GM23248 (cell line): ENCODE measurements at regions not wholly inside any gene's neighbourhood (a gene's known extent, or its start where the extent isn't known, plus 50 kb on each side); places are given as distances from the start of the nearest gene placed in this dataset.
A peak's percentile ranks its signal among the peaks of the same experiment; 100 is the strongest.
"Not testable (repeated sequence)": the region's sequence is repeated elsewhere in the genome, so short reads cannot be mapped to it uniquely, and the experiment has no call there.

Source experiments
- DNase-seq: peaks from one replicate; pipeline ENCODE4 v3.0.0-alpha.2; 2015
- H2AFZ ChIP-seq: fragments of 200-600 bp; sonication (generic); 2 replicates; pipeline ENCODE4 v1.6.1; 2016; ENCODE audit warnings: antibody characterized with exemption
- H3F3A ChIP-seq: fragments of 200-600 bp; sonication (generic); 2 replicates; pipeline ENCODE4 v1.6.1; 2016; ENCODE audit warnings: mild to moderate bottlenecking, antibody characterized with exemption, mixed run types; ENCODE audit not compliant: insufficient read depth
- H3K27ac ChIP-seq: fragments of 200-600 bp; sonication (generic); 2 replicates; pipeline ENCODE4 v1.5.1; 2016; ENCODE audit warnings: mild to moderate bottlenecking
- H3K27me3 ChIP-seq: fragments of 200-600 bp; sonication (generic); replicated peaks from 2 replicates; pipeline ENCODE4 v1.6.1; 2016; ENCODE audit warnings: mild to moderate bottlenecking; ENCODE audit not compliant: insufficient read depth
- H3K36me3 ChIP-seq: fragments of 200-600 bp; sonication (generic); 2 replicates; pipeline ENCODE4 v1.6.1; 2016; ENCODE audit warnings: low read depth, mild to moderate bottlenecking
- H3K4me1 ChIP-seq: fragments of 200-600 bp; sonication (generic); 2 replicates; pipeline ENCODE4 v1.6.1; 2016; ENCODE audit warnings: mild to moderate bottlenecking; ENCODE audit not compliant: insufficient read depth
- H3K4me2 ChIP-seq: fragments of 200-600 bp; sonication (generic); one replicate; pipeline ENCODE4 v1.6.1; 2016; ENCODE audit warnings: mild to moderate bottlenecking; ENCODE audit not compliant: unreplicated experiment
- H3K4me3 ChIP-seq: fragments of 200-600 bp; sonication (generic); 2 replicates; pipeline ENCODE4 v1.5.1; 2016; ENCODE audit warnings: mild to moderate bottlenecking
- H3K79me2 ChIP-seq: fragments of 200-600 bp; sonication (generic); 2 replicates; pipeline ENCODE4 v1.6.1; 2016; ENCODE audit warnings: mild to moderate bottlenecking; ENCODE audit not compliant: insufficient read depth
- H3K9ac ChIP-seq: fragments of 200-600 bp; sonication (generic); 2 replicates; pipeline ENCODE4 v1.6.1; 2016; ENCODE audit warnings: mild to moderate bottlenecking
- H3K9me2 ChIP-seq: fragments of 200-600 bp; sonication (generic); 2 replicates; pipeline ENCODE4 v1.6.1; 2016; ENCODE audit warnings: mixed run types, mild to moderate bottlenecking, moderate library complexity; ENCODE audit not compliant: insufficient read depth
- H3K9me3 ChIP-seq: fragments of 200-600 bp; sonication (generic); one replicate; pipeline ENCODE4 v1.6.1; 2017; ENCODE audit warnings: low read depth
- H4K20me1 ChIP-seq: fragments of 200-600 bp; sonication (generic); 2 replicates; pipeline ENCODE4 v1.6.0; 2016; ENCODE audit not compliant: insufficient read depth
- EZH2 ChIP-seq: fragments of 200-600 bp; sonication (generic); IDR thresholded peaks from 2 replicates; pipeline ENCODE4 v1.6.1; 2018; ENCODE audit warnings: antibody characterized with exemption, mild to moderate bottlenecking; ENCODE audit not compliant: insufficient read depth, poor library complexity, severe bottlenecking
- EZH2phosphoT487 ChIP-seq: fragments of 200-600 bp; sonication (generic); IDR thresholded peaks from 2 replicates; pipeline ENCODE4 v1.6.1; 2018; ENCODE audit warnings: antibody characterized with exemption, moderate library complexity, mild to moderate bottlenecking, low read depth; ENCODE audit not compliant: insufficient read depth
- WGBS, 2 experiments: methylation state at CpG; one replicate each; pipeline ENCODE4 v1.1.6; 2015 to 2017; ENCODE audit warnings: low lambda C conversion rate in 2 of 2, low coverage in 1 of 2; ENCODE audit errors: missing lambda C conversion rate in 2 of 2; 5-methylcytosine and 5-hydroxymethylcytosine counted together
- in situ Hi-C: fragments of 300-500 bp; cut with MboI; formaldehyde crosslinking; loops from 2 replicates; pipeline ENCODE4 v1.15.0; 2020

DNA sequence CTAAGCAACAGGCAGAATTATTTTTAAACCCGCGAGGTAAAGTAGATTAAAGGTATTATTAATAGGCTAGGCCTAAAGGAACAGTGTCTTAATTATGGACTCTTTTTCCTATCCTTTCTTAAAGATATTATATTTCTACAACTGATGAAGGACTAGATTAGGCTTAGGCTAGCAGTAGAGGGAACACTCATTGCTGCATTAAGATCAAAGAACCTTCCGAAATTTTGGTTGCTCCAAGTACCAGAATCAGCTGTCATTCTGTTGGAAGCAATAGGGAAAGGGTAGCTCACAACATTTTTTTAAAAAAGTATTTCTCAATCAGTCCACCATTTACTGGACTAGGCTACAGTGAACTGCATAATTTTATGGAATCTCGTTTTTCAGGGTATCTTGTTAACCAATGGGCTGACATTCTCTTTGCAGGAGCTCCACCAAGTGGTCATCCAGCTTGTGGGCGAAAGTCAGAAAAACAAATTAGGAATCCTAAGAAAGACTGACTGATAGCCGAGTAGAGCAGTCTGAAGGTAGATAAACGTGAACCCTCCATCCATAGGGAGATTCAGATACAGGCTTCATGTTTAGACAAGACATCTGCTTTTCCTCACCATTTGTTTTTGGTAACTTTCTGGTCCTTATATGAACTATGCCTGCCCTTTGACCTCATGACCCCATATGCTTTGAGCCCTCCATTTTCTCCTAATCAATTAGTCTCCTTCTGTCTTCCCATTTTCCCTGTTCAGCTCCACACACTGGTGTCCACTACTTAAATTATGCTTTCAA lies 103.6 kb upstream of the CHD1 start:
- Histone ChIP-seq H3K27ac (no peak overlapping the region), H3K36me3 (no peaks in the 10 kb centered on the region), H2AFZ (peak overlapping the region; percentile 79), H3K9me2 (no peaks in the 10 kb centered on the region), H3K9ac (peak overlapping the region; percentile 23), H3F3A (peaks cover 6% of the 10 kb centered on the region; the same call in 1 of the 2 replicates), H3K4me2 (peak overlapping the region; percentile 62), H3K4me3 (peak overlapping the region; percentile 46), H3K27me3 (no peaks in the 10 kb centered on the region), H3K9me3 (no peaks in the 10 kb centered on the region), H4K20me1 (no peaks in the 10 kb centered on the region), H3K79me2 (no peaks in the 10 kb centered on the region), H3K4me1 (no peaks in the 10 kb centered on the region)
- TF ChIP-seq EZH2phosphoT487 = no peak
- TF ChIP-seq EZH2 = no peak
- DNase-seq = peak; percentile 85
- in situ Hi-C loops = loop anchor here (5.0 kb wide), 1 partner anchor 125 kb away; no protein-coding TSS in a partner anchor
- 32 to 33% methylated on average over 7 of the region's 7 CpGs for WGBS, 2 experiments

DNA sequence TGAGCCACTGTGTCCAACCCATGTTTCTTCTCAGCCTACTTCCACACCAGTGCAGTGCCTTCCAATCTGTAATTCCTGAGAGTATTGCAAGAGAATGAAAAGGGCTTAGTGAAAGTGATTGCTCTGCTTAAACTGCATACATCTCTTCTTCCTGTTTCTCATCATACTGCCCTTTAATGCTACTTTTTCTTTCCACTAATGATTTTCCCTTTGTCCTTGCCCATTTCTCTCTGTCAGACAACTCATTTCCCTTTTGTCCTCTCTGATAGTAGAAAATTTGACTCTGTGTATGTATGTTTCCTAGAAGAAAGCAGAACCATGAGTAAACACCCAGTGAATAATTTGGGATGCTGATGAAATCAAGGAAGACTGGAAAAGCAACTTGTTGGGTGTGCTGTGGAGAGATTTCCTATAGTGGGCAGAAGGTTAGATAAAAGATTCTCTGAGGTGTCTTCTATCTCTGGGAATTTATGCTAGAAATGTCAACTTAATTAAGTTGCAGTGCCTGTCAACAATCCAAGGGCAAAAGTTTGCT lies 102.2 kb upstream of the CHD1 start:
- Histone ChIP-seq H3K79me2 (no peaks in the 10 kb centered on the region), H2AFZ (peak overlapping the region; percentile 51), H3K4me3 (no peak overlapping the region), H3K4me2 (no peak overlapping the region), H3K9me3 (no peaks in the 10 kb centered on the region), H3K36me3 (no peaks in the 10 kb centered on the region), H3K9ac (no peak overlapping the region), H3K27me3 (no peaks in the 10 kb centered on the region), H4K20me1 (no peaks in the 10 kb centered on the region), H3K4me1 (no peaks in the 10 kb centered on the region), H3K27ac (no peak overlapping the region), H3K9me2 (no peaks in the 10 kb centered on the region), H3F3A (peaks cover 6% of the 10 kb centered on the region; the same call in 1 of the 2 replicates)
- in situ Hi-C loops = loop anchor here (5.0 kb wide), 1 partner anchor 124 kb away; no protein-coding TSS in a partner anchor
- no peak for TF ChIP-seq EZH2phosphoT487
- TF ChIP-seq EZH2 = no peak
- DNase-seq = peak; percentile 30

DNA sequence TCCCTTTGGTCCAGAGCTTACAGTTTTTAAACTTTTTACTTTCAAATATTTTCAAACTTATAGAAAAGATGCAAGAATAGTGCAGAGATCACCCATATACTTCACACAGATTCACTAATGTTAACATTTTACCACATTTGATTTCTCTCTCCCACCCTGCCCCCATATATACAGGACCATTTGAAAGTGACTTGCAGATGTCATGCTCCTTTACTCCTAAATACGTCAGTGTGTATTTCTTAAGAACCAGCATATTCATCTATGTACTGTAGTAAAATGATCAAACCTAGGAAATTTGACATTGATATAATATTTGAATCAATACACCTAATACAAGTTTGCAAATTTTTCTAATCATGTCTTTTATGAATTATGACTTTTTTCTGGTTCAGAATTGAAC lies 100.4 kb upstream of the CHD1 start:
- Histone ChIP-seq H3K9ac (no peak overlapping the region), H3K4me2 (no peak overlapping the region), H3F3A (peaks cover 6% of the 10 kb centered on the region; the same call in 1 of the 2 replicates), H3K27me3 (no peaks in the 10 kb centered on the region; the same call in 1 of the 2 replicates), H3K4me3 (no peak overlapping the region), H4K20me1 (no peaks in the 10 kb centered on the region), H2AFZ (no peak overlapping the region), H3K27ac (no peak overlapping the region), H3K9me3 (no peaks in the 10 kb centered on the region), H3K9me2 (no peaks in the 10 kb centered on the region), H3K4me1 (no peaks in the 10 kb centered on the region), H3K79me2 (no peaks in the 10 kb centered on the region), H3K36me3 (no peaks in the 10 kb centered on the region)
- 94 to 97% methylated on average over 1 of the region's 1 CpG for WGBS, 2 experiments
- TF ChIP-seq EZH2phosphoT487 (no peak), EZH2 (no peak)
- DNase-seq = no peak
- in situ Hi-C loops = no loop called here

DNA sequence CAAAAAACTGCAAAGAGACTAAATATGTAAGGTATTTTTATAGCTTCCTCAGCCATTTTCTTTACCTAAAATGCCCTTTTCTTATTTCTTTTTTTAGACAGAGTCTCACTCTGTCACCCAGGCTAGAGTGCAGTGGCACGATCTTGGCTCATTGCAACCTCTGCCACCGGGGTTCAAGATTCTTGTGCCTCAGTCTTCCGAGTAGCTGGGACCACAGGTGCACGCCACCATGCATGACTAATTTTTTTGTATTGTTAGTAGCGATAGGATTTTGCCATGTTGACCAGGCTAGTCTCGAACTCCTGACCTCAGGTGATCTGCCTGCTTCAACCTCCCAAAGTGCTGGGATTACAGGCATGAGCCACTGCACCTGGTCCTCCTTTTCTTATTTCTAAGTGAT lies 99.4 kb upstream of the CHD1 start:
- H3K4me3 ChIP-seq, DNase-seq, H3K9me3 ChIP-seq, H3K4me1 ChIP-seq, H4K20me1 ChIP-seq, H3K27ac ChIP-seq, H3K4me2 ChIP-seq, H3K27me3 ChIP-seq, H3F3A ChIP-seq, H3K9ac ChIP-seq, H3K79me2 ChIP-seq, H3K9me2 ChIP-seq, in situ Hi-C loops, H3K36me3 ChIP-seq, H2AFZ ChIP-seq: not testable (repeated sequence)
- WGBS, 2 experiments = 90 to 93% methylated on average over 6 of the region's 6 CpGs
